ENCODE measurements at regions not wholly inside any gene's neighbourhood (a gene's known extent, or its start where the extent isn't known, plus 50 kb on each side); places are given as distances from the start of the nearest gene placed in this dataset.

GRCh38 chr15:89035658-89036057, 52.6 kb upstream of the ABHD2 start:
- H3K4me1 ChIP-seq, result no peaks in the 10 kb centered on the region
- H3K4me3 ChIP-seq, result no peak overlapping the region
- H3K27ac ChIP-seq, result no peak overlapping the region
- H3K27me3 ChIP-seq, result no peaks in the 10 kb centered on the region
- TF ChIP-seq POLR2AphosphoS5 (IDR thresholded peaks at IDR 0.05; ENCODE audit: insufficient read depth in 1 of 2, low read depth in 1 of 2), result no peak
- TF ChIP-seq POLR2A (IDR thresholded peaks at IDR 0.05), result no peak
- no peak for TF ChIP-seq CTCF (IDR thresholded peaks at IDR 0.05)
- no peaks in the 10 kb centered on the region for H3K9me3 ChIP-seq
- intact Hi-C loops (cut with DNase I), result no loop called here
- no peak for DNase-seq (ENCODE audit: extremely low spot score in 2 of 2)
- no peaks in the 10 kb centered on the region for H3K36me3 ChIP-seq

- intact Hi-C loops (cut with DNase I), result no loop called here
- no peaks in the 10 kb centered on the region for H3K36me3 ChIP-seq
- no peak overlapping the region for H3K4me3 ChIP-seq
- no peak overlapping the region for H3K27ac ChIP-seq
- H3K4me1 ChIP-seq, result no peaks in the 10 kb centered on the region
- TF ChIP-seq CTCF (IDR thresholded peaks at IDR 0.05), result no peak
- TF ChIP-seq POLR2A (IDR thresholded peaks at IDR 0.05), result no peak
- no peak for TF ChIP-seq POLR2AphosphoS5 (IDR thresholded peaks at IDR 0.05; ENCODE audit: insufficient read depth in 1 of 2, low read depth in 1 of 2)
- H3K27me3 ChIP-seq, result no peaks in the 10 kb centered on the region
- H3K9me3 ChIP-seq, result no peaks in the 10 kb centered on the region
- no peak for DNase-seq (ENCODE audit: extremely low spot score in 2 of 2)
These were observed 50.1 kb upstream of the ABHD2 start for GRCh38 chr15:89038146-89038545.
